Prostate gland (tissue), 2 donors: ENCODE measurements at regions not wholly inside any gene's neighbourhood (a gene's known extent, or its start where the extent isn't known, plus 50 kb on each side); places are given as distances from the start of the nearest gene placed in this dataset.

Source experiments
- CTCF ChIP-seq, 4 experiments: fragments of 200-600 bp in 2 of 4; fragments of 450-650 bp in 2 of 4; sonication (generic) in 2 of 4; IDR thresholded peaks; 1 replicate in 3 of 4; 2 replicates in 1 of 4; pipeline ENCODE4 v1.5.1; 2016 to 2019; ENCODE audit warnings: antibody characterized with exemption in 4 of 4, mild to moderate bottlenecking in 2 of 4, moderate library complexity in 2 of 4
- POLR2A ChIP-seq: fragments of 450-650 bp; IDR thresholded peaks from one replicate; pipeline ENCODE4 v1.6.1; 2016; ENCODE audit warnings: antibody characterized with exemption, mild to moderate bottlenecking
- POLR2AphosphoS5 ChIP-seq: sonication (generic); formaldehyde crosslinking; IDR thresholded peaks from one replicate; pipeline ENCODE4 v1.6.1; 2017; ENCODE audit warnings: antibody characterized with exemption

GRCh38 chr2:123732563-123732962, 292.5 kb upstream of the CNTNAP5 start:
- TF ChIP-seq CTCF (IDR thresholded peaks at IDR 0.05) (no peak), POLR2A (no peak), POLR2AphosphoS5 (no peak)
